SK-N-SH (cell line): ENCODE measurements at regions not wholly inside any gene's neighbourhood (a gene's known extent, or its start where the extent isn't known, plus 50 kb on each side); places are given as distances from the start of the nearest gene placed in this dataset.

ENCODE experiments used
- CTCF ChIA-PET: fragments of 300-600, 350-600 bp; formaldehyde crosslinking; extraction: SDS; loops from one replicate; lab custom pipeline; 2021; lab: Yijun Ruan, JAX
- POLR2A ChIA-PET: fragments of 350-600 bp; sonication (Branson Sonifier 250); formaldehyde crosslinking; extraction: SDS; loops from one replicate; lab custom pipeline; 2020; ENCODE audit warnings: antibody characterized with exemption, inconsistent platforms; lab: Yijun Ruan, JAX
- DNase-seq: peaks from one replicate; pipeline ENCODE4 v3.0.0; 2012
- H2AFZ ChIP-seq: fragments of 200-600 bp; sonication (generic); 2 replicates; pipeline ENCODE4 v1.8.1; 2016; ENCODE audit warnings: antibody characterized with exemption, mild to moderate bottlenecking, low read depth
- H3F3A ChIP-seq: fragments of 200-600 bp; sonication (generic); replicated peaks from 2 replicates; pipeline ENCODE3; 2016; ENCODE audit warnings: antibody characterized with exemption, mild to moderate bottlenecking; ENCODE audit not compliant: insufficient read depth
- H3K27ac ChIP-seq, 2 experiments: fragments of 200-500 bp in 1 of 2; fragments of 200-600 bp in 1 of 2; sonication (Bioruptor generic) in 1 of 2; sonication (generic), shearing (Covaris generic) in 1 of 2; 2 replicates each; pipeline versions ENCODE4 v1.5.1 to v1.6.1; 2014 to 2016; ENCODE audit warnings: low read depth in 2 of 2, inconsistent platforms in 1 of 2, low read length in 1 of 2, mild to moderate bottlenecking in 1 of 2, mixed read lengths in 1 of 2
- H3K27me3 ChIP-seq: fragments of 200-600 bp; sonication (generic), shearing (Covaris generic); 2 replicates; pipeline ENCODE4 v1.6.1; 2016; ENCODE audit warnings: mixed run types; ENCODE audit not compliant: insufficient read depth
- H3K36me3 ChIP-seq, 2 experiments: fragments of 200-500 bp in 1 of 2; fragments of 200-600 bp in 1 of 2; sonication (Bioruptor generic) in 1 of 2; sonication (generic) in 1 of 2; replicated peaks in 1 of 2; 2 replicates each; pipeline versions ENCODE3 to v1.5.1; 2014 to 2016; ENCODE audit warnings: low read length in 1 of 2, mild to moderate bottlenecking in 1 of 2; ENCODE audit not compliant: insufficient read depth in 2 of 2, control insufficient read depth in 1 of 2
- H3K4me1 ChIP-seq, 2 experiments: fragments of 200-500 bp in 1 of 2; fragments of 200-600 bp in 1 of 2; sonication (Bioruptor generic) in 1 of 2; sonication (generic), shearing (Covaris generic) in 1 of 2; 2 replicates each; pipeline versions ENCODE4 v1.5.1 to v1.6.1; 2014 to 2016; ENCODE audit warnings: low read depth in 1 of 2, low read length in 1 of 2, mixed run types in 1 of 2; ENCODE audit not compliant: insufficient read depth in 2 of 2, control insufficient read depth in 1 of 2
- H3K4me2 ChIP-seq: fragments of 200-600 bp; sonication (generic), shearing (Covaris generic); 2 replicates; pipeline ENCODE4 v1.6.1; 2017; ENCODE audit warnings: mixed run types
- H3K4me3 ChIP-seq, 2 experiments: fragments of 200-500 bp in 1 of 2; fragments of 200-600 bp in 1 of 2; sonication (Bioruptor generic) in 1 of 2; sonication (generic), shearing (Covaris generic) in 1 of 2; 2 replicates each; pipeline versions ENCODE4 v1.5.1 to v1.8.1; 2014 to 2016; ENCODE audit warnings: low read depth in 2 of 2, inconsistent platforms in 1 of 2, low read length in 1 of 2, mild to moderate bottlenecking in 1 of 2, mixed read lengths in 1 of 2, moderate library complexity in 1 of 2
- H3K79me2 ChIP-seq: fragments of 200-600 bp; sonication (generic); 2 replicates; pipeline ENCODE4 v1.8.1; 2017; ENCODE audit warnings: mild to moderate bottlenecking; ENCODE audit not compliant: insufficient read depth
- H3K9ac ChIP-seq: fragments of 200-600 bp; sonication (generic); 2 replicates; pipeline ENCODE4 v1.6.1; 2017; ENCODE audit warnings: mixed run types
- H3K9me2 ChIP-seq: fragments of 200-600 bp; sonication (generic); 2 replicates; pipeline ENCODE4 v1.6.1; 2017; ENCODE audit warnings: mixed run types
- H3K9me3 ChIP-seq: fragments of 200-600 bp; sonication (generic); 2 replicates; pipeline ENCODE4 v1.6.1; 2017; ENCODE audit warnings: mixed run types, mild to moderate bottlenecking, moderate library complexity
- H4K20me1 ChIP-seq: fragments of 200-600 bp; sonication (generic); 2 replicates; pipeline ENCODE4 v1.6.1; 2017; ENCODE audit warnings: mild to moderate bottlenecking, mixed run types; ENCODE audit not compliant: insufficient read depth
- ELF1 ChIP-seq: IDR thresholded peaks from 2 replicates; pipeline ENCODE4 v1.4.0; 2012
- EP300 ChIP-seq, 2 experiments: IDR thresholded peaks; 2 replicates each; pipeline versions ENCODE4 v1.4.0 to v1.6.1; 2012; ENCODE audit warnings: borderline replicate concordance in 1 of 2, low read depth in 1 of 2, low read length in 1 of 2
- EZH2phosphoT487 ChIP-seq: fragments of 200-600 bp; sonication (generic); IDR thresholded peaks from 2 replicates; pipeline ENCODE4 v1.6.1; 2017; ENCODE audit warnings: low read depth, mixed run types, mild to moderate bottlenecking, antibody characterized with exemption, moderate library complexity, borderline replicate concordance
- FOSL2 ChIP-seq: IDR thresholded peaks from 2 replicates; pipeline ENCODE4 v1.4.0; 2012; ENCODE audit warnings: low read depth, mild to moderate bottlenecking, moderate library complexity, borderline replicate concordance
- FOXJ3 ChIP-seq: sonication (generic); formaldehyde crosslinking; IDR thresholded peaks from 2 replicates; pipeline ENCODE4 v1.5.1; 2020; ENCODE audit warnings: mild to moderate bottlenecking, missing genetic modification reagents
- NFIC ChIP-seq: IDR thresholded peaks from 2 replicates; pipeline ENCODE4 v1.4.0; 2012; ENCODE audit warnings: borderline replicate concordance
- PBX3 ChIP-seq: IDR thresholded peaks from 2 replicates; pipeline ENCODE4; 2012
- POLR2AphosphoS5 ChIP-seq: IDR thresholded peaks from 2 replicates; pipeline ENCODE4 v1.6.1; 2012; ENCODE audit warnings: low read depth, low read length
- RFX5 ChIP-seq: IDR thresholded peaks from 2 replicates; pipeline ENCODE4 v1.6.1; 2012; ENCODE audit warnings: mild to moderate bottlenecking, improper control_type of control experiment, low read length
- RXRA ChIP-seq: IDR thresholded peaks from 2 replicates; pipeline ENCODE4 v1.4.0; 2012; ENCODE audit warnings: low read depth, mild to moderate bottlenecking, borderline replicate concordance
- SMC3 ChIP-seq: IDR thresholded peaks from 2 replicates; pipeline ENCODE4 v1.6.1; 2012; ENCODE audit warnings: low read depth, low read length, improper control_type of control experiment
- TEAD4 ChIP-seq: IDR thresholded peaks from 2 replicates; pipeline ENCODE4 v1.4.0; 2012; ENCODE audit warnings: mild to moderate bottlenecking, borderline replicate concordance; ENCODE audit not compliant: insufficient read depth
- YY1 ChIP-seq: IDR thresholded peaks from 2 replicates; pipeline ENCODE4 v1.4.0; 2012; ENCODE audit warnings: low read depth, mild to moderate bottlenecking
- WGBS: methylation state at CpG from one replicate; pipeline ENCODE4 v1.1.6; 2017; ENCODE audit warnings: low lambda C conversion rate; 5-methylcytosine and 5-hydroxymethylcytosine counted together
- TF ChIP-seq, protein P1 (sequence below): IDR thresholded peaks from 2 replicates; pipeline ENCODE4 v1.4.0; 2012; ENCODE audit warnings: low read depth
- TF ChIP-seq, protein P2 (sequence below): IDR thresholded peaks from 2 replicates; pipeline ENCODE4 v1.4.0; 2012; ENCODE audit warnings: low read depth, borderline replicate concordance
- TF ChIP-seq, protein P3 (sequence below): IDR thresholded peaks from 2 replicates; pipeline ENCODE4 v1.4.0; 2012; ENCODE audit warnings: low read depth, borderline replicate concordance

GRCh38 chr5:144634138-144634537, 463.5 kb downstream of the KCTD16 start:
- Histone ChIP-seq H3K4me1 (peaks cover 0 to 2% of the 10 kb centered on the region in 2 experiments; a peak in 1 of 4 replicates), H3K9me2 (no peaks in the 10 kb centered on the region), H3K27ac (no peak overlapping the region), H3K4me2 (no peak overlapping the region), H4K20me1 (no peaks in the 10 kb centered on the region), H3K79me2 (no peaks in the 10 kb centered on the region), H3K4me3 (no peak overlapping the region), H3K9me3 (no peaks in the 10 kb centered on the region), H3K27me3 (no peaks in the 10 kb centered on the region), H3K36me3 (no peaks in the 10 kb centered on the region), H3K9ac (no peak overlapping the region), H2AFZ (no peak overlapping the region), H3F3A (no peaks in the 10 kb centered on the region)
- ChIA-PET CTCF (no interaction called here), POLR2A (no interaction called here)
- DNase-seq: no peak
- 18% methylated on average over 2 of the region's 2 CpGs for WGBS
- TF ChIP-seq, protein P1, sequence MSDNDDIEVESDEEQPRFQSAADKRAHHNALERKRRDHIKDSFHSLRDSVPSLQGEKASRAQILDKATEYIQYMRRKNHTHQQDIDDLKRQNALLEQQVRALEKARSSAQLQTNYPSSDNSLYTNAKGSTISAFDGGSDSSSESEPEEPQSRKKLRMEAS: no peak
- TF ChIP-seq FOXJ3 (no peak), ELF1 (no peak), FOSL2 (no peak), PBX3 (no peak), NFIC (no peak)

DNA sequence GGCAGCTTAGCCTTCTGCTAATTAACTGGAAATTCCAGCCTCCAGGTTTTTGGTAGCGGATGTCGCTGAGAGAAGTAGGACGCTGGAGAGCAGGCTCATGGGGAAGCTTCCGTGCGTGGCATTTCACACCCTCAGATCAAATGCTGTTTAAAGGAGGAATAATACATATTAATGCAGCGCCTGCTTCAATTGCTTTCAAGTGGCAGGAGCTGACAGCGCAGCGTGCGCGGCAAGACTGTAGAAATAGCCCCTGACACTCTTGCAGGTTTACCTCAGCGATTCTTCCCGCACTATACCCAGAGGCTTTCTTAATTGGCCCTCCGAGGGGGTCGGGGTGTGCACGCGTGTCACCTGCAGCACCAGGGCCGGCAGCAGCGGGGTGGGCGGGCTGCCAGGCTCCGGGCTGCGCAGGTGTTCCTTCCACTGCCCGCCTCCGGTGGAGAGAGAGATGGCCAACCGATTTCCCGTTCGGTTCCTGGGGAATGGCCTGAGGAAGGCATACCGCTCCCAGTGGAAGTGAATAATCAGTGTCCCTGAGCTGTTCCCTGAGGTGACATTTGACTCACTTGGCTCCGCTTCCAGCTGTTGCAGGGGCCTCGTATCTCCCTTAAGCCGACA, 427.9 kb downstream of the KCTD16 start:
- no peaks in the 10 kb centered on the region for H3K36me3 ChIP-seq
- H3K9ac ChIP-seq: no peak overlapping the region
- no peak overlapping the region for H3K4me3 ChIP-seq
- no peaks in the 10 kb centered on the region for H3K79me2 ChIP-seq
- no peaks in the 10 kb centered on the region; a peak in 1 of 4 replicates for H3K4me1 ChIP-seq
- H4K20me1 ChIP-seq: no peaks in the 10 kb centered on the region
- DNase-seq: peak; percentile 9
- no peaks in the 10 kb centered on the region for H3K9me3 ChIP-seq
- CTCF ChIA-PET: interaction anchor here (1.3 kb wide), 1 partner anchor 21 kb away, joined by 4 read pairs; no protein-coding TSS in a partner anchor
- no peak overlapping the region for H2AFZ ChIP-seq
- no peaks in the 10 kb centered on the region for H3K27me3 ChIP-seq
- H3K9me2 ChIP-seq: no peaks in the 10 kb centered on the region
- no peak for TF ChIP-seq SMC3
- no peak for TF ChIP-seq NFIC
- TF ChIP-seq RFX5: no peak
- TF ChIP-seq EP300 (IDR thresholded peaks at IDR 0.05; ENCODE audit: borderline replicate concordance in 1 of 2, low read depth in 1 of 2, low read length in 1 of 2): no peak
- TF ChIP-seq YY1: no peak
- no peak for TF ChIP-seq EZH2phosphoT487
- TF ChIP-seq, protein P2, sequence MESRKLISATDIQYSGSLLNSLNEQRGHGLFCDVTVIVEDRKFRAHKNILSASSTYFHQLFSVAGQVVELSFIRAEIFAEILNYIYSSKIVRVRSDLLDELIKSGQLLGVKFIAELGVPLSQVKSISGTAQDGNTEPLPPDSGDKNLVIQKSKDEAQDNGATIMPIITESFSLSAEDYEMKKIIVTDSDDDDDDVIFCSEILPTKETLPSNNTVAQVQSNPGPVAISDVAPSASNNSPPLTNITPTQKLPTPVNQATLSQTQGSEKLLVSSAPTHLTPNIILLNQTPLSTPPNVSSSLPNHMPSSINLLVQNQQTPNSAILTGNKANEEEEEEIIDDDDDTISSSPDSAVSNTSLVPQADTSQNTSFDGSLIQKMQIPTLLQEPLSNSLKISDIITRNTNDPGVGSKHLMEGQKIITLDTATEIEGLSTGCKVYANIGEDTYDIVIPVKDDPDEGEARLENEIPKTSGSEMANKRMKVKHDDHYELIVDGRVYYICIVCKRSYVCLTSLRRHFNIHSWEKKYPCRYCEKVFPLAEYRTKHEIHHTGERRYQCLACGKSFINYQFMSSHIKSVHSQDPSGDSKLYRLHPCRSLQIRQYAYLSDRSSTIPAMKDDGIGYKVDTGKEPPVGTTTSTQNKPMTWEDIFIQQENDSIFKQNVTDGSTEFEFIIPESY: no peak
- no peak for TF ChIP-seq POLR2AphosphoS5
- TF ChIP-seq TEAD4: no peak
- TF ChIP-seq, protein P3, sequence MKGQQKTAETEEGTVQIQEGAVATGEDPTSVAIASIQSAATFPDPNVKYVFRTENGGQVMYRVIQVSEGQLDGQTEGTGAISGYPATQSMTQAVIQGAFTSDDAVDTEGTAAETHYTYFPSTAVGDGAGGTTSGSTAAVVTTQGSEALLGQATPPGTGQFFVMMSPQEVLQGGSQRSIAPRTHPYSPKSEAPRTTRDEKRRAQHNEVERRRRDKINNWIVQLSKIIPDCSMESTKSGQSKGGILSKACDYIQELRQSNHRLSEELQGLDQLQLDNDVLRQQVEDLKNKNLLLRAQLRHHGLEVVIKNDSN: no peak
- TF ChIP-seq RXRA: no peak
- TF ChIP-seq, protein P1: no peak
- H3K27ac ChIP-seq: no peak overlapping the region
- H3K4me2 ChIP-seq: no peak overlapping the region
- POLR2A ChIA-PET: no interaction called here
- WGBS: 65% methylated on average over 18 of the region's 30 CpGs
- H3F3A ChIP-seq: no peaks in the 10 kb centered on the region
